Mononuclear cell (primary cell): ENCODE measurements at regions not wholly inside any gene's neighbourhood (a gene's known extent, or its start where the extent isn't known, plus 50 kb on each side); places are given as distances from the start of the nearest gene placed in this dataset.

ENCODE experiments used
- H3K27me3 ChIP-seq: 2 replicates; pipeline ENCODE4 v1.6.0; 2011; ENCODE audit warnings: low read length, control low read depth; ENCODE audit not compliant: insufficient read depth
- H3K4me1 ChIP-seq: 2 replicates; pipeline ENCODE4 v1.5.1; 2011; ENCODE audit warnings: mild to moderate bottlenecking, low read length, control low read depth; ENCODE audit not compliant: insufficient read depth
- H3K4me3 ChIP-seq: 2 replicates; pipeline ENCODE4 v1.5.1; 2011; ENCODE audit warnings: mild to moderate bottlenecking, low read length, moderate library complexity
- H3K9me3 ChIP-seq: 2 replicates; pipeline ENCODE4 v1.5.1; 2011; ENCODE audit warnings: low read depth, mild to moderate bottlenecking, control low read depth, low read length

DNA sequence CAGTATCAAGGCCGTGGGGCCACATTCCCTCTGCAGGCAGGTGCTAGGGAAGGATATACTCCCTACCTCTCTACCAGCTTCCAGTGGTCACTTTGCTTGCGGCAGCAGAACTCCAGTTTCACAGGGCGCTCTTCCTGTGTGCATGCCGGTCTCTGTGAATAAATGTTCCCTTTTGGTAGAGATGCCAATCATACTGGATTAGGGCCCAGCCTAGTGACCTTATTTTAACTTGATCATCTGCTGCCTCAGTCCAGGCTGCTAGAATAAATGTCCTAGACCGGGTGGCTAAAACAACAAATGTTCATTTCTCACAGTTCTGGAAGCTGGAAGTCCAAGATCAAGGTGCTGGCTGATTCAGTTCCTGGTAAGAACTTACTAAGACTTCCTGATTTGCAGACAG lies 198.8 kb upstream of the TMEM132C start:
- no peaks in the 10 kb centered on the region for H3K27me3 ChIP-seq

GRCh38 chr12:128069359-128069997 lies 197.5 kb upstream of the TMEM132C start:
- no peaks in the 10 kb centered on the region for H3K9me3 ChIP-seq
- no peak overlapping the region for H3K4me3 ChIP-seq
- H3K27me3 ChIP-seq = no peaks in the 10 kb centered on the region
- no peaks in the 10 kb centered on the region for H3K4me1 ChIP-seq

More for the DNA sequence above, 198.8 kb upstream of the TMEM132C start:
- Histone ChIP-seq H3K4me1 (no peaks in the 10 kb centered on the region), H3K4me3 (no peak overlapping the region), H3K9me3 (no peaks in the 10 kb centered on the region)

DNA sequence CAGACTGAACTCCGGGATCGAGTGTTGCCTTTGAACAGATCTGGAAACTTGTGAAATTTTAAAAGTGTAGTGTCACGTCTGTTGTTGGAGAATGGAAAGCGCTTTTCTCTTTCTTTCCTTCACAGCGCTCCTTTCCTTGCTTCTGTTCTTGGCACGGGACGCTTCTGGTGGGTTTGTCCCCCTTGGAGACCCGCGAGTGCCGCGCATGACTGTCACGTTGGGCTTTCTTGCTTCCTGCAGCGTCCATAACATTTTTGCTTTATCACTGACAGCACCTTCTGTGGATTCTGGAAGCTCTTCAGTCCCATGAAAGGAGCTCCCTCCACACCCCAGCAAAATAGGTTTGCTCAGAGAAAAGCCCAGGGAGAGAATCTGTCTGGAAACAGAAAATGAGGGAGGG lies 193.0 kb upstream of the TMEM132C start:
- no peaks in the 10 kb centered on the region for H3K27me3 ChIP-seq
- no peaks in the 10 kb centered on the region for H3K9me3 ChIP-seq
- H3K4me1 ChIP-seq = no peaks in the 10 kb centered on the region
- no peak overlapping the region for H3K4me3 ChIP-seq

GRCh38 chr12:128075332-128075731 lies 191.6 kb upstream of the TMEM132C start:
- no peaks in the 10 kb centered on the region for H3K27me3 ChIP-seq
- no peak overlapping the region for H3K4me3 ChIP-seq
- H3K4me1 ChIP-seq = no peaks in the 10 kb centered on the region
- H3K9me3 ChIP-seq = no peaks in the 10 kb centered on the region

DNA sequence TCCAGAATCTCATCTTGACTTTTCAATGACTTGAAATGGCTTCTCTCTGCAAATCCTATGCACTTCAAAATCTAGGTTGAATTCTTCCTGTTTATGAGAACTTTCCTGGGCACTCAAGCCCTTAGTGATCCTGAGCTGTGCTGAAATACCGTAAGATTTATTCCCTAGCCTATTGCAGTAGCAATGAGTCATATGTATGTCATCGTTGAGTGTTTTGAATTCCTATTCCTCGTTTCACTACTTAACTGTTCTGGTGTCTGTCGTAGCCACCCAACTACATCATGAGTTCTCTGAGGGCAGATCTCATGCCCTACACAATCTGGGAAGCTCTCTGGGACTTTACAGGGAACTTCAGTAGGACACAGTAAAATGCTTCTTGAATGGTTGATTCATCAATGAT lies 190.8 kb upstream of the TMEM132C start:
- Histone ChIP-seq H3K4me1 (no peaks in the 10 kb centered on the region), H3K9me3 (no peaks in the 10 kb centered on the region), H3K27me3 (no peaks in the 10 kb centered on the region), H3K4me3 (no peak overlapping the region)

- no peak overlapping the region for H3K4me3 ChIP-seq
- no peaks in the 10 kb centered on the region for H3K4me1 ChIP-seq
- no peaks in the 10 kb centered on the region for H3K9me3 ChIP-seq
- no peaks in the 10 kb centered on the region for H3K27me3 ChIP-seq
Measured at GRCh38 chr12:128077211-128077916, 189.6 kb upstream of the TMEM132C start.

GRCh38 chr12:128077917-128078298 lies 189.1 kb upstream of the TMEM132C start:
- no peaks in the 10 kb centered on the region for H3K27me3 ChIP-seq
- no peaks in the 10 kb centered on the region for H3K4me1 ChIP-seq
- no peaks in the 10 kb centered on the region for H3K9me3 ChIP-seq
- H3K4me3 ChIP-seq = no peak overlapping the region

DNA sequence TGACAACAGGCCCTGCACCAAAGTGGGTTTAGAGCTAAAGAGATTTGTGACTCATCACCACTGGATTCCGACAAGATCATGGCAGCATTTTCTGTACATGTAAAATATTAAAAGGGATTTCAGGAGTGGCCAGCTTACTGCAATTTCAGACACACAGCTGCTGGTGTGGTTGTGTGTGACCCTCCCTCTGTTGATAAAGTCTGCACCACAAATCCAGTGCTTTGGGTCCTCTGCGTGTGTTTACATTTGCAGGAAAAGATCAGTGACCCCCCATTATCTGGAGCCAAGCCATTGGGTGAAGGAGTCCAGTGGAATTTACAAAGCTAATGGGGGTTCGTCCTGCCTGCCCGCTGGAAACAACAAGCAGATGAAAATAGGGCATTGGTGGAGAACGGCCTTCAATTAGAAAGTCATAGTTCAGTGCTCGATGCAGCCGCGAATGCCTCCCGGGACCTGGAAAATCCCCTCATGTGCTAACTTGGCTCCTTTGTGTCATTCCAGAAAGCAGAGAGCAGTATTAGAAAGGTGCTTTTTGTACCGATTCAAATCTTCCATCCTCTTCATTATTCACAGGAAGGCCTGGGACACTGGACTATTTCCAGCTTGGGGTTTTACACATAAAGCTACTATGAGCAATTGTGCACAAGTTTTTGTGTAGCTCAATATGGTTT lies 188.5 kb upstream of the TMEM132C start:
- Histone ChIP-seq H3K27me3 (no peaks in the 10 kb centered on the region), H3K4me3 (no peak overlapping the region)

GRCh38 chr12:128079446-128079845 lies 187.5 kb upstream of the TMEM132C start:
- no peaks in the 10 kb centered on the region for H3K27me3 ChIP-seq
- no peaks in the 10 kb centered on the region for H3K4me1 ChIP-seq
- H3K4me3 ChIP-seq = no peak overlapping the region
- no peaks in the 10 kb centered on the region for H3K9me3 ChIP-seq

More for the DNA sequence above, 188.5 kb upstream of the TMEM132C start:
- Histone ChIP-seq H3K4me1 (no peaks in the 10 kb centered on the region), H3K9me3 (no peaks in the 10 kb centered on the region)

- H3K4me3 ChIP-seq = no peak overlapping the region
- no peaks in the 10 kb centered on the region for H3K27me3 ChIP-seq
- no peaks in the 10 kb centered on the region for H3K9me3 ChIP-seq
- H3K4me1 ChIP-seq = no peaks in the 10 kb centered on the region
Measured at GRCh38 chr12:128083132-128083729, 183.7 kb upstream of the TMEM132C start.

- no peaks in the 10 kb centered on the region for H3K27me3 ChIP-seq
- no peaks in the 10 kb centered on the region for H3K4me1 ChIP-seq
- H3K9me3 ChIP-seq = no peaks in the 10 kb centered on the region
- H3K4me3 ChIP-seq = no peak overlapping the region
Measured at GRCh38 chr12:128088926-128089325, 178.0 kb upstream of the TMEM132C start.

- Histone ChIP-seq H3K9me3 (no peaks in the 10 kb centered on the region), H3K4me3 (no peak overlapping the region), H3K27me3 (no peaks in the 10 kb centered on the region), H3K4me1 (no peaks in the 10 kb centered on the region)
Measured at GRCh38 chr12:128089961-128090360, 177.0 kb upstream of the TMEM132C start.

DNA sequence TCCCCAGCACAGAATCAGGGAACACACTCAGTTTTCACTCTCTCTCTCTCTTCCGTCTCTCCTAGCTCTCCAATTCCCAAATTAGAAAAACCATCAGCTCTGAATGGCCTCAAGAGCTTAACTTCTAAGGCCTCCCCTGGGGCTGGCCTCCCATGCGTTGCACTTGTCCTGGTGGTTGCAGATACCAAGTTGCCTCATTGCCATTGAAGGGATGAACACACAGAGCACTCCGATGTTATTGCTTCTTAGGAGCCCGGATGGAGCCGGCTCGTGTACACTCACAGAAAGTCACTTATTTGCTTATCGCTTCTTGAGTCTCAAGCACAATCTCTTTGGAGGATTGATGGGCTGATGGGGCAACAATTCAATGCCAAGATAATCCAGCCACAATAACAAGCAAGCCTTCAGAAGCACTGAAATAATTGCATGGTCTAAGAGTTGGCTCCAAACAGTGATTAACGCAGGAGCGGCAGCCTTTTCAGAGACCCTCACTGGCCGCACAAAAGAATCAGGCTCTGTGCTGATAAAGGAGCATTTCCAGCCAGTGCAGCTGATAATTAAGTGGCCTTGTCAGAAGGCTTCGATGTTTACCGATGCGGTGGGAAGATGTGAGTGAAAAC lies 175.8 kb upstream of the TMEM132C start:
- H3K27me3 ChIP-seq = no peaks in the 10 kb centered on the region
- H3K4me3 ChIP-seq = no peak overlapping the region
- H3K9me3 ChIP-seq = no peaks in the 10 kb centered on the region
- no peaks in the 10 kb centered on the region for H3K4me1 ChIP-seq

DNA sequence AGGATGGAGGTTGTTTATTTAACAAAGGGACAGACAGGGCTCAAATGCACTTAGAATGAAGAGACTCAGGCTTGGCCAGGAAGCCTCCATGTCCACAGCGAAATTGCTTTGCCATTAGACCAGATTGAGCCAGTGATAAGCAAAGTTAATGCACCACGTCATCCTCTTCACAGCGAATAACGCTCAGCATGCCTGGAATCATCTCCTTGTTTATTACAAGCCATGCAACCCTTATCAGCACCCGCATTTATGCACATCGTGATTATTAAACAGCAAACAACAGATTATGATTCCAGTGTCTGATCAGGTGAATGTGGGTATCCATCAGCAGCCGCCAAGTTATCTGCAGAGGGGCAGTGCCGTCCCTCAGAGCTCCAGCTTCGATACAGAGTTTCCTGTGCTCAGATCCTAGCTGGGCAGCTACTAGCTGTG lies 175.0 kb upstream of the TMEM132C start:
- Histone ChIP-seq H3K27me3 (no peaks in the 10 kb centered on the region), H3K4me1 (no peaks in the 10 kb centered on the region), H3K9me3 (no peaks in the 10 kb centered on the region), H3K4me3 (no peak overlapping the region)

- H3K4me1 ChIP-seq = no peaks in the 10 kb centered on the region
- no peak overlapping the region for H3K4me3 ChIP-seq
- no peaks in the 10 kb centered on the region for H3K27me3 ChIP-seq
- no peaks in the 10 kb centered on the region for H3K9me3 ChIP-seq
Measured at GRCh38 chr12:128098730-128099129, 168.2 kb upstream of the TMEM132C start.
